CD14-positive monocyte (primary cell): ENCODE measurements at regions not wholly inside any gene's neighbourhood (a gene's known extent, or its start where the extent isn't known, plus 50 kb on each side); places are given as distances from the start of the nearest gene placed in this dataset.

Experiments used
- DNase-seq, 3 donors: peaks; one replicate each; pipeline ENCODE4 v3.0.0-alpha.2; 2011 to 2022
- H2AFZ ChIP-seq: 2 replicates; pipeline ENCODE4 v1.6.0; 2012; ENCODE audit warnings: mild to moderate bottlenecking, low read depth, low read length, inconsistent platforms; ENCODE audit not compliant: insufficient read depth, poor library complexity, severe bottlenecking
- H3K27ac ChIP-seq, 2 donors: 1 replicate in 1 of 2; 2 replicates in 1 of 2; pipeline ENCODE4 v1.5.1; 2012 to 2013; ENCODE audit warnings: low read length in 2 of 2, control low read depth in 1 of 2, inconsistent platforms in 1 of 2, low read depth in 1 of 2, mild to moderate bottlenecking in 1 of 2
- H3K27me3 ChIP-seq, 2 donors: one replicate each; pipeline versions ENCODE4 v1.6.0 to v1.6.1; 2011 to 2013; ENCODE audit warnings: low read length in 2 of 2; ENCODE audit not compliant: control insufficient read depth in 2 of 2, insufficient read depth in 2 of 2
- H3K36me3 ChIP-seq, 2 donors: replicated peaks in 1 of 2; 1 replicate in 1 of 2; 2 replicates in 1 of 2; pipeline versions ENCODE4 v1.5.1 to v1.6.1; 2012 to 2013; ENCODE audit warnings: low read length in 2 of 2, control low read depth in 1 of 2, inconsistent platforms in 1 of 2, mild to moderate bottlenecking in 1 of 2; ENCODE audit not compliant: insufficient read depth in 2 of 2, control insufficient read depth in 1 of 2
- H3K4me1 ChIP-seq, 2 donors: 1 replicate in 1 of 2; 2 replicates in 1 of 2; pipeline versions ENCODE4 v1.5.1 to v1.6.1; 2012 to 2013; ENCODE audit warnings: low read length in 2 of 2, control low read depth in 1 of 2, inconsistent platforms in 1 of 2, mild to moderate bottlenecking in 1 of 2, moderate library complexity in 1 of 2; ENCODE audit not compliant: insufficient read depth in 2 of 2, control insufficient read depth in 1 of 2
- H3K4me2 ChIP-seq: replicated peaks from 2 replicates; pipeline ENCODE3; 2012; ENCODE audit warnings: low read length, moderate library complexity, mild to moderate bottlenecking; ENCODE audit not compliant: poor library complexity, severe bottlenecking; ENCODE audit errors: extremely low read depth
- H3K4me3 ChIP-seq, 3 experiments: fragments of 200-600 bp in 1 of 3; sonication (generic) in 1 of 3; replicated peaks in 1 of 3; 1 replicate in 2 of 3; 2 replicates in 1 of 3; pipeline ENCODE4 v1.5.1; 2011 to 2013; ENCODE audit warnings: low read length in 3 of 3, mild to moderate bottlenecking in 3 of 3, control low read depth in 2 of 3, low read depth in 2 of 3, inconsistent platforms in 1 of 3, moderate library complexity in 1 of 3
- H3K79me2 ChIP-seq: 2 replicates; pipeline ENCODE4 v1.6.0; 2012; ENCODE audit warnings: mild to moderate bottlenecking, control low read depth, inconsistent platforms, low read length, moderate library complexity; ENCODE audit not compliant: insufficient read depth
- H3K9ac ChIP-seq: 2 replicates; pipeline ENCODE4 v1.6.0; 2017; ENCODE audit warnings: low read length, mild to moderate bottlenecking; ENCODE audit not compliant: insufficient read depth, poor library complexity, severe bottlenecking
- H3K9me3 ChIP-seq, 2 donors: replicated peaks in 1 of 2; 1 replicate in 1 of 2; 2 replicates in 1 of 2; pipeline versions ENCODE4 v1.5.1 to v1.6.1; 2012 to 2013; ENCODE audit warnings: low read length in 2 of 2, control low read depth in 1 of 2; ENCODE audit not compliant: control insufficient read depth in 1 of 2, insufficient read depth in 1 of 2
- H4K20me1 ChIP-seq: 2 replicates; pipeline ENCODE4 v1.6.0; 2012; ENCODE audit warnings: mild to moderate bottlenecking, low read length, control low read depth, moderate library complexity; ENCODE audit not compliant: insufficient read depth
- H3K27ac Mint-ChIP-seq, 7 donors: one replicate each; pipeline ENCODE4 v1.8.0; 2020; ENCODE audit warnings: mild to moderate bottlenecking in 7 of 7, mixed read lengths in 7 of 7, moderate library complexity in 6 of 7, inconsistent platforms in 2 of 7
- H3K27me3 Mint-ChIP-seq, 3 donors: one replicate each; pipeline ENCODE4 v1.8.0; 2021 to 2022; ENCODE audit warnings: low read depth in 3 of 3, mild to moderate bottlenecking in 3 of 3, mixed read lengths in 3 of 3, moderate library complexity in 3 of 3, inconsistent platforms in 1 of 3
- H3K36me3 Mint-ChIP-seq, 2 donors: one replicate each; pipeline ENCODE4 v1.8.0; 2020; ENCODE audit warnings: mixed read lengths in 2 of 2, inconsistent platforms in 1 of 2, mild to moderate bottlenecking in 1 of 2
- H3K4me1 Mint-ChIP-seq: one replicate; pipeline ENCODE4 v1.8.0; 2020; ENCODE audit warnings: mild to moderate bottlenecking, mixed read lengths
- H3K4me3 Mint-ChIP-seq, 2 donors: one replicate each; pipeline ENCODE4 v1.8.0; 2020; ENCODE audit warnings: mild to moderate bottlenecking in 2 of 2, mixed read lengths in 2 of 2, moderate library complexity in 1 of 2
- H3K9me3 Mint-ChIP-seq, 7 donors: one replicate each; pipeline ENCODE4 v1.8.0; 2020 to 2022; ENCODE audit warnings: mixed read lengths in 7 of 7, mild to moderate bottlenecking in 6 of 7, moderate library complexity in 6 of 7, inconsistent platforms in 2 of 7
- CTCF ChIP-seq: fragments of 200-600 bp; IDR thresholded peaks from one replicate; pipeline ENCODE4 v1.8.0; 2022; ENCODE audit warnings: antibody characterized with exemption, mild to moderate bottlenecking
- WGBS: methylation state at CpG from one replicate; pipeline ENCODE4 v1.1.5; 2013; ENCODE audit warnings: missing lambda C conversion rate; ENCODE audit not compliant: insufficient coverage; 5-methylcytosine and 5-hydroxymethylcytosine counted together
- intact Hi-C, 2 donors: fragments of 100-400 bp; cut with micrococcal nuclease; formaldehyde crosslinking; loops; one replicate each; pipeline versions ENCODE4 v1.15.0 to v1.15.1; 2023

DNA sequence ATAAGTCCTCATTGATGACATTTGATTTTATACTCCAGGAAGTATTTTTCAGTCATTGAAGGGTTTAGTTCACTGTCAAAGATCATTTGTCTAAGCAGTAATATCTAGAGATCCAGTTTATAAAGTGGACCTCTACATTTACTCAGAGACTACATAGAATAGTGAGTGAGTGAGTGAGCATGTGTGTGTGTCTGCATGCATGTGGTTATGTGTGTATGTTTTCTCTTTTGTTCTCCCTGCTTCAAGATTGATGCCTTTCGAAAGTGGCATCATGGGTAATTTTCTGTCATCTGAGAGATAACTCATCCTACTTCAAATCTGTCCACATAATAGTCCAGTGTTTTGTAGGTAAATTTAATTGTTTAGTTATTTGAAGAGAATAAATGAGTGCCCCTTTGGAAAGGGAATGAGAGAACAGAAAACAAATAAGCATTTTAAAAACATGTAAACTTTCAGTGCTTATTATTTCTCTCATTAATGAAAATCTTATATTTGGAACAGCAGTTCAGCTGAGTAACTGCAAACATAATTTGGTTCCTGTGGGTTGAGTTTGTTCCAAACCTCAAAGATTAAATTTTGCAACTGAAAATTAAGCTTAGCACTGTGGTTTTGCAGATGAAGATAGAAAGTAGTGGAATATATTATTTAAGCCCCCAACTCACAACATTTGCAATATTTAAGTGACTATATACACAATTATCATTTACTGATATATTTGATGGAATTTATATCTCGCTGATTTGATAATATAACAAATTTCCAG lies 1295.1 kb upstream of the C9orf72 start:
- Mint-ChIP-seq H3K4me1 (no peaks in the 10 kb centered on the region), H3K4me3 (no peak overlapping the region), H3K27ac (no peak overlapping the region), H3K36me3 (no peaks in the 10 kb centered on the region), H3K27me3 (no peaks in the 10 kb centered on the region), H3K9me3 (peaks cover 0 to 3% (median 0%) of the 10 kb centered on the region in 7 donors)
- Histone ChIP-seq H3K36me3 (no peaks in the 10 kb centered on the region), H4K20me1 (no peaks in the 10 kb centered on the region), H3K27ac (no peak overlapping the region), H3K4me1 (no peaks in the 10 kb centered on the region), H3K79me2 (no peaks in the 10 kb centered on the region), H3K4me3 (no peak overlapping the region), H3K27me3 (no peaks in the 10 kb centered on the region), H3K9ac (no peak overlapping the region), H3K4me2 (no peak overlapping the region), H3K9me3 (no peaks in the 10 kb centered on the region), H2AFZ (no peak overlapping the region)
- no peak for DNase-seq
- no CpG with 5 or more reads among the region's 2 CpGs for WGBS
- TF ChIP-seq CTCF = no peak
- intact Hi-C loops = no loop called here

- no peak overlapping the region for H3K4me3 Mint-ChIP-seq
- Histone ChIP-seq H3K9ac (no peak overlapping the region), H3K36me3 (no peaks in the 10 kb centered on the region), H3K27ac (no peak overlapping the region), H3K4me3 (no peak overlapping the region), H2AFZ (no peak overlapping the region), H3K27me3 (no peaks in the 10 kb centered on the region), H3K79me2 (no peaks in the 10 kb centered on the region), H3K4me1 (no peaks in the 10 kb centered on the region), H3K4me2 (no peak overlapping the region), H3K9me3 (no peaks in the 10 kb centered on the region), H4K20me1 (no peaks in the 10 kb centered on the region)
- no peak for DNase-seq
- H3K27ac Mint-ChIP-seq = no peak overlapping the region
- peaks cover 0 to 6% (median 2%) of the 10 kb centered on the region in 7 donors for H3K9me3 Mint-ChIP-seq
- no peak for TF ChIP-seq CTCF
- intact Hi-C loops = no loop called here
- H3K36me3 Mint-ChIP-seq = no peaks in the 10 kb centered on the region
- H3K4me1 Mint-ChIP-seq = no peaks in the 10 kb centered on the region
- H3K27me3 Mint-ChIP-seq = no peaks in the 10 kb centered on the region
- no CpG with 5 or more reads among the region's 1 CpG for WGBS
Observed at GRCh38 chr9:28882529-28882928, 1309.2 kb upstream of the C9orf72 start.
